ENCODE measurements at regions not wholly inside any gene's neighbourhood (a gene's known extent, or its start where the extent isn't known, plus 50 kb on each side); places are given as distances from the start of the nearest gene placed in this dataset.
"Not testable (repeated sequence)": the region's sequence is repeated elsewhere in the genome, so short reads cannot be mapped to it uniquely, and the experiment has no call there.

- H3K27ac Mint-ChIP-seq; H3K4me1 Mint-ChIP-seq (ENCODE audit: low read depth); H3K4me3 Mint-ChIP-seq; H3K36me3 Mint-ChIP-seq (ENCODE audit: low read depth); H3K27me3 Mint-ChIP-seq; intact Hi-C loops (cut with micrococcal nuclease): not testable (repeated sequence)
- peaks cover 25% of the 10 kb centered on the region for H3K9me3 Mint-ChIP-seq
Observed at GRCh38 chr6:142016666-142017065, 116.1 kb upstream of the GJE1 start.

DNA sequence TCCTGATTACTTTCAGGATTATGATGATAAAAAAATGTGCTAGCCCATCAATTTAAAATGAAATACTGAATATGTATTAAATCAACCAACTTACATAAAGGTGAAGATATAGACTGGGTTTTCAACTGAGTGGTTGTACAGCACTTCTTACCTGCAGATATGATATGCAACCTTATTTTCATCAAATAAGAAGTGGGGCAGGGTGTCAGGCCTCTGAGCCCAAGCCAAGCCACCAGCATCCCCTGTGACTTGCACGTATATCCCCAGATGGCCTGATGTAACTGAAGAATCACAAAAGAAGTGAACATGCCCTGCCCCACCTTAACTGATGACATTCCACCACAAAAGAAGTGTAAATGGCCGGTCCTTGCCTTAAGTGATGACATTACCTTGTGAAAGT is 117.3 kb upstream of the GJE1 start:
- H3K36me3 Mint-ChIP-seq (ENCODE audit: low read depth); H3K27ac Mint-ChIP-seq; intact Hi-C loops (cut with micrococcal nuclease); H3K4me3 Mint-ChIP-seq; H3K4me1 Mint-ChIP-seq (ENCODE audit: low read depth); H3K27me3 Mint-ChIP-seq: not testable (repeated sequence)
- peaks cover 21% of the 10 kb centered on the region for H3K9me3 Mint-ChIP-seq

GRCh38 chr6:142015011-142015410 is 117.7 kb upstream of the GJE1 start:
- intact Hi-C loops (cut with micrococcal nuclease) = no loop called here
- Mint-ChIP-seq H3K27me3 (no peaks in the 10 kb centered on the region), H3K9me3 (peaks cover 19% of the 10 kb centered on the region), H3K36me3 (ENCODE audit: low read depth) (no peaks in the 10 kb centered on the region), H3K27ac (no peak overlapping the region), H3K4me1 (ENCODE audit: low read depth) (no peaks in the 10 kb centered on the region), H3K4me3 (no peak overlapping the region)

GRCh38 chr6:142014515-142014914 is 118.2 kb upstream of the GJE1 start:
- intact Hi-C loops (cut with micrococcal nuclease) = no loop called here
- Mint-ChIP-seq H3K4me3 (no peak overlapping the region), H3K4me1 (ENCODE audit: low read depth) (no peaks in the 10 kb centered on the region), H3K36me3 (ENCODE audit: low read depth) (no peaks in the 10 kb centered on the region), H3K27me3 (no peaks in the 10 kb centered on the region), H3K27ac (no peak overlapping the region), H3K9me3 (peaks cover 14% of the 10 kb centered on the region)

DNA sequence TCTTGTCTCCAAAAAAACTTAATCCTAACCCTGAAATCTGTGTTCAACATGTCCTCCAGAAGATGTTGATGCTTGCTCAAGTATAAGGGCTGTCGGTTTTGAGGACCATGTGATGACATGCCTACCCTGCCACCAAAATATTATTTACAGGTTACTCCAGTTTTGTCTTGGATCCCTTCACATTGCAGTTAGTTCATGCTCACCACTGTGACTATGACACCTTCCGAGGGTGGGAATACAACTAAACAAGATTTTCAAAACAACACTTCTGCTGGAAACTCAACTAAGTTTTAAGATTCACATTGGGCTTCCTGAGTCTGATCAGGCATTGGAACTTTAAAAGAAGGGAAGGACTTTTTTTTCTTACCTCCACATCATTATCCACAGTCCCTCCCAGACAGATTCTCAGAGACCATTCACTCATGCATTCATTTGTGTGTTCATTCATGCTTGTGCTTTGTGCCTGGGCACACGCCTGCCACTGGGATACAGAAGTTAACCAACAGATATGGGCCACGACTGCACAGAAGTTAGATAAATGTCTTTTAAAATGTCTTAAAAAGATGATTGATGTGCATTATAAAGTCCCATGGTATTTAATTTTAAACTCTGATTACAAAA is 118.7 kb upstream of the GJE1 start:
- Mint-ChIP-seq H3K4me1 (ENCODE audit: low read depth) (no peaks in the 10 kb centered on the region), H3K36me3 (ENCODE audit: low read depth) (no peaks in the 10 kb centered on the region), H3K4me3 (no peak overlapping the region), H3K27me3 (no peaks in the 10 kb centered on the region), H3K27ac (no peak overlapping the region), H3K9me3 (peaks cover 9% of the 10 kb centered on the region)
- intact Hi-C loops (cut with micrococcal nuclease) = no loop called here

DNA sequence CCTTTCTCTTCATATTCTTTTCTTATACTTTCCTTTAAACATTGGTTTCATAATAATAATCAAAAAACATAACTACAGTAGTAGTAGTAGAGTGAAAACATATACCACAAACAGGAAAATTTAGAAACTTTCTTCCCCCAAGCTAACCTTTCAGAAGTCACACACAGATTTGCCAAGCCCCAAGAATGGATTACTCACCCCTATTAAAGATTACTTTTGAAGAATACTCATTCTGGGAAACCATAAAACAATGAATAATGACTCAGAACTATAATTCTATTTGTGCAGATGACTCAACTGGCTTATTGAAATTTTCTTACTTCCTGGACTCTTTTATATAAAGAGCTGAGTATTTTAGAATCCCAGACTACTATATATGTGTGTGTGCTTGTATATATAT is 119.4 kb upstream of the GJE1 start:
- H3K27ac Mint-ChIP-seq = no peak overlapping the region
- H3K36me3 Mint-ChIP-seq (ENCODE audit: low read depth) = no peaks in the 10 kb centered on the region
- intact Hi-C loops (cut with micrococcal nuclease) = no loop called here

GRCh38 chr6:142011775-142012174 is 121.0 kb upstream of the GJE1 start:
- no peaks in the 10 kb centered on the region for H3K4me1 Mint-ChIP-seq (ENCODE audit: low read depth)
- no peaks in the 10 kb centered on the region for H3K36me3 Mint-ChIP-seq (ENCODE audit: low read depth)
- H3K9me3 Mint-ChIP-seq = no peaks in the 10 kb centered on the region
- no peak overlapping the region for H3K27ac Mint-ChIP-seq
- no peaks in the 10 kb centered on the region for H3K27me3 Mint-ChIP-seq
- H3K4me3 Mint-ChIP-seq = no peak overlapping the region
- intact Hi-C loops (cut with micrococcal nuclease) = no loop called here

More for the DNA sequence above, 119.4 kb upstream of the GJE1 start:
- H3K9me3 Mint-ChIP-seq = peaks cover 2% of the 10 kb centered on the region
- H3K27me3 Mint-ChIP-seq = no peaks in the 10 kb centered on the region
- H3K4me3 Mint-ChIP-seq = no peak overlapping the region
- H3K4me1 Mint-ChIP-seq (ENCODE audit: low read depth) = no peaks in the 10 kb centered on the region

GRCh38 chr6:142011156-142011555 is 121.6 kb upstream of the GJE1 start:
- Mint-ChIP-seq H3K27ac (no peak overlapping the region), H3K36me3 (ENCODE audit: low read depth) (no peaks in the 10 kb centered on the region), H3K4me1 (ENCODE audit: low read depth) (no peaks in the 10 kb centered on the region), H3K9me3 (no peaks in the 10 kb centered on the region), H3K4me3 (no peak overlapping the region), H3K27me3 (no peaks in the 10 kb centered on the region)
- intact Hi-C loops (cut with micrococcal nuclease) = no loop called here

DNA sequence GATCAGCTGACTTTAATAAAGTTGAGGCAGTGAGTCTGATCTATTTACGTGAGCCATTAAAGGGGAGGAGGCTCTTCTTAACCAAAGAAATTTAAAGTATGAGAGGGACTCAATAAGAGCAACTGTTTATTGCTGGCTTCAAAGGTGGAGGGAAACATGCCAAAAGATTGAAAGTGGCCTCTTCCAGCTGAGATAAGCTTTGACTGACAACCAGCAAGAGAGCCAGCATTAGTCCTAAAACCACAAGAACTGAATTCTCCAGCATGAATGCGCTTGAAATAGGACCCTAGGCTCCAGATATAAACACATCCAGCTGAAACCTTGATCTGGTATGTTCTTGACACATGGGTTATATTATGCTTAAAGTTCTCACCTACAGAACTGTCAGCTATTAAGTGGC is 123.1 kb upstream of the GJE1 start:
- Mint-ChIP-seq H3K4me1 (ENCODE audit: low read depth) (no peaks in the 10 kb centered on the region), H3K27ac (no peak overlapping the region), H3K36me3 (ENCODE audit: low read depth) (no peaks in the 10 kb centered on the region), H3K27me3 (no peaks in the 10 kb centered on the region), H3K9me3 (no peaks in the 10 kb centered on the region), H3K4me3 (no peak overlapping the region)
- intact Hi-C loops (cut with micrococcal nuclease) = no loop called here

- no peaks in the 10 kb centered on the region for H3K4me1 Mint-ChIP-seq (ENCODE audit: low read depth)
- H3K36me3 Mint-ChIP-seq (ENCODE audit: low read depth) = no peaks in the 10 kb centered on the region
- H3K4me3 Mint-ChIP-seq = no peak overlapping the region
- no peaks in the 10 kb centered on the region for H3K27me3 Mint-ChIP-seq
- H3K27ac Mint-ChIP-seq = no peak overlapping the region
- H3K9me3 Mint-ChIP-seq = no peaks in the 10 kb centered on the region
- intact Hi-C loops (cut with micrococcal nuclease) = no loop called here
Observed at GRCh38 chr6:142008781-142009180, 123.9 kb upstream of the GJE1 start.

- H3K4me3 Mint-ChIP-seq = no peak overlapping the region
- no peaks in the 10 kb centered on the region for H3K9me3 Mint-ChIP-seq
- H3K27ac Mint-ChIP-seq = no peak overlapping the region
- H3K4me1 Mint-ChIP-seq (ENCODE audit: low read depth) = no peaks in the 10 kb centered on the region
- no peaks in the 10 kb centered on the region for H3K36me3 Mint-ChIP-seq (ENCODE audit: low read depth)
- intact Hi-C loops (cut with micrococcal nuclease) = no loop called here
- H3K27me3 Mint-ChIP-seq = no peaks in the 10 kb centered on the region
Observed at GRCh38 chr6:142008016-142008735, 124.5 kb upstream of the GJE1 start.

DNA sequence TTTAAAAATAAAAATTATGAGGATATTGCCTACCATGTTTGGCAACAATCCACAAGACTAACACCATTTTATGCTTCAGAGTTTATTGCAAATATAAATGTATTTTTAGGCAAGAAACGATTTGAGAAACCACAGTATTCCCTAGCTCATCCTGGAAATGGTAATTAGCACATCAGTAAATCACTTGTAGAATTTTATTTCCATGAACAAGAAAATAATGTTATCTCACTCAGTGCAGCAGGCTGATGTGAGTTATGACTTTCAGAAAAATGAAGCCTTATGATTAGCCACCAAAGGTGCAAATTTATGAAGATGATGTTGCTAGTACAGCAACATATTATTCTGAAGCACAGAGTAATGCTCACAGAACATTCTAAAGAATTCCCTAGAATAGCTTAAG is 127.7 kb upstream of the GJE1 start:
- no peaks in the 10 kb centered on the region for H3K4me1 Mint-ChIP-seq (ENCODE audit: low read depth)
- H3K27me3 Mint-ChIP-seq = no peaks in the 10 kb centered on the region
- no peak overlapping the region for H3K4me3 Mint-ChIP-seq
- H3K27ac Mint-ChIP-seq = no peak overlapping the region
- intact Hi-C loops (cut with micrococcal nuclease) = no loop called here
- no peaks in the 10 kb centered on the region for H3K36me3 Mint-ChIP-seq (ENCODE audit: low read depth)
- peaks cover 13% of the 10 kb centered on the region for H3K9me3 Mint-ChIP-seq

DNA sequence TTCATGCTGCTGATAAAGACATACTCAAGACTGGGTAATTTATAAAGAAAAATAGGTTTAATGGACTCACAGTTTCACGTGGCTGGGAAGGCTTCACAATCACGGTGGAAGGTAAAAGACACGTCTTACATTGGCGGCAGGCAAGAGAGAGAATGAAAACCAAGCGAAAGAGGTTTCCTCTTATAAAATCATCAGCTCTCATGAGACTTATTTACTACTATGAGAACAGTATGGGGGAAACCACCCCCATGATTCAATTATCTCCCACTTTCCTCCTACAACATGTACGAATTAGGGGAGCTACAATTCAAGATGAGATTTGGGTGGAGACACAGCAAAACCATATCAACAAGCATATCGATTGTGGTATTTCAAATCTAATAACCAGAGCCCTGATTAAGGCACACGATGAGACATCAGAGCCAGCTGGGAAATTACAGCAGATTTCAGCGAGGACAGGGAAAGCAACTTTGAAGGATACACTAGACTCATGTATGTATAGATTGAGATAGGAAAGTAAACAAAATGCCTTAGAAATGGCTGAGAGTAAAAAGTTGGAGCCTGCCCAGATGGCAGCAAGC is 129.8 kb upstream of the GJE1 start:
- intact Hi-C loops (cut with micrococcal nuclease) = no loop called here
- no peak overlapping the region for H3K27ac Mint-ChIP-seq

DNA sequence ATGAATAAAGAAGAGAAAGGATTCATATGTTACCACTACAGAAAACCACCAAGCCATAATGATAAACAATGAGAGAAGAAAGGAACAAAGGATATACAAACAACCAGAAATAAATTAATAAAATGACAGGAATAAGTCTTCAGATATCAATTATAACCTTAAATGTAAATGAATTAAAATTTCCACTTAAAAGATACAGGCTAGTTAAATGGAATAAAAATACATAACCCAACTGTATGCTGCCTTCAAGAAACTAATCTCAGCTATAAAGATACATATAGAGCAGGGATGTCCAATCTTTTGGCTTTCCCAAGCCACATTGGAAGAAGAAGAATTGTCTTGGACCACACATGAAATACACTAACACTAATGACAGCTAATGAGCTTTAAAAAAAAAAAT is 135.9 kb upstream of the GJE1 start:
- no peak overlapping the region for H3K27ac Mint-ChIP-seq
- no peak overlapping the region for H3K4me3 Mint-ChIP-seq
- intact Hi-C loops (cut with micrococcal nuclease) = no loop called here
- H3K9me3 Mint-ChIP-seq = peaks cover 66% of the 10 kb centered on the region
- no peaks in the 10 kb centered on the region for H3K27me3 Mint-ChIP-seq
- H3K4me1 Mint-ChIP-seq (ENCODE audit: low read depth) = no peaks in the 10 kb centered on the region
- no peaks in the 10 kb centered on the region for H3K36me3 Mint-ChIP-seq (ENCODE audit: low read depth)

More for the DNA sequence above, 129.8 kb upstream of the GJE1 start:
- Mint-ChIP-seq H3K9me3 (peaks cover 28% of the 10 kb centered on the region), H3K36me3 (ENCODE audit: low read depth) (no peaks in the 10 kb centered on the region), H3K4me3 (no peak overlapping the region), H3K27me3 (no peaks in the 10 kb centered on the region), H3K4me1 (ENCODE audit: low read depth) (no peaks in the 10 kb centered on the region)

- intact Hi-C loops (cut with micrococcal nuclease) = no loop called here
- Mint-ChIP-seq H3K27ac (no peak overlapping the region), H3K4me3 (no peak overlapping the region), H3K4me1 (ENCODE audit: low read depth) (no peaks in the 10 kb centered on the region), H3K27me3 (no peaks in the 10 kb centered on the region), H3K9me3 (peaks cover 32% of the 10 kb centered on the region), H3K36me3 (ENCODE audit: low read depth) (no peaks in the 10 kb centered on the region)
Observed at GRCh38 chr6:141992109-141992508, 140.6 kb upstream of the GJE1 start.

Data from dendritic cell treated with granulocyte-macrophage colony-stimulating factor and Interleukin-4, amounts not matched to agents 40 ng/mL and 50 ng/mL, for 4 days (primary cell).